ENCODE measurements at regions not wholly inside any gene's neighbourhood (a gene's known extent, or its start where the extent isn't known, plus 50 kb on each side); places are given as distances from the start of the nearest gene placed in this dataset.
A peak's percentile ranks its signal among the peaks of the same experiment; 100 is the strongest.

GRCh38 chr3:168884353-168884903, 779.1 kb downstream of the MECOM start:
- no peak for DNase-seq
- intact Hi-C loops (cut with micrococcal nuclease): no loop called here

DNA sequence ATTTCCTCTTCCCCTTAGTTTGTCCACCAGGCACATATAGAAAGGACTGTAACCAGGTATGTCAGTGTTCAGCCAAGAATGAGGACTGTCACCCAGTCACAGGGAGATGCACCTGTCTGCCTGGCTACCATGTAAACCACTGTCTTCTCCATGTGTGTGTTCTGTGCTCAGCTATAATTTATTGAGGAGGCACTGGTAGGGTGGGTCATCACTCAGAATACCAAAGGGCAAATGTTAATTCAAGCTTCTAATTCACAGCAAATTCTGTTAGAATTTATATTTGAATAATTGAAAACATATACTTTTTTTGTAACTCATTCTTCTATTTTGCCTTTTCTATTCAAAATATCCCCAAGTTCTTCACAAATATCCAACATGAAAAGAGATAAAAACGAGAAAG, 780.4 kb downstream of the MECOM start:
- no peaks in the 10 kb centered on the region for H3K36me3 ChIP-seq
- H3K4me3 ChIP-seq: no peak overlapping the region
- H3K9me3 ChIP-seq (replicated peaks): no peaks in the 10 kb centered on the region
- TF ChIP-seq, protein P1, sequence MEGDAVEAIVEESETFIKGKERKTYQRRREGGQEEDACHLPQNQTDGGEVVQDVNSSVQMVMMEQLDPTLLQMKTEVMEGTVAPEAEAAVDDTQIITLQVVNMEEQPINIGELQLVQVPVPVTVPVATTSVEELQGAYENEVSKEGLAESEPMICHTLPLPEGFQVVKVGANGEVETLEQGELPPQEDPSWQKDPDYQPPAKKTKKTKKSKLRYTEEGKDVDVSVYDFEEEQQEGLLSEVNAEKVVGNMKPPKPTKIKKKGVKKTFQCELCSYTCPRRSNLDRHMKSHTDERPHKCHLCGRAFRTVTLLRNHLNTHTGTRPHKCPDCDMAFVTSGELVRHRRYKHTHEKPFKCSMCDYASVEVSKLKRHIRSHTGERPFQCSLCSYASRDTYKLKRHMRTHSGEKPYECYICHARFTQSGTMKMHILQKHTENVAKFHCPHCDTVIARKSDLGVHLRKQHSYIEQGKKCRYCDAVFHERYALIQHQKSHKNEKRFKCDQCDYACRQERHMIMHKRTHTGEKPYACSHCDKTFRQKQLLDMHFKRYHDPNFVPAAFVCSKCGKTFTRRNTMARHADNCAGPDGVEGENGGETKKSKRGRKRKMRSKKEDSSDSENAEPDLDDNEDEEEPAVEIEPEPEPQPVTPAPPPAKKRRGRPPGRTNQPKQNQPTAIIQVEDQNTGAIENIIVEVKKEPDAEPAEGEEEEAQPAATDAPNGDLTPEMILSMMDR (IDR thresholded peaks at IDR 0.05; ENCODE audit: borderline replicate concordance): no peak
- intact Hi-C loops (cut with micrococcal nuclease): no loop called here
- H3K4me1 ChIP-seq: peaks cover 32% of the 10 kb centered on the region
- no peak for DNase-seq
- no peak overlapping the region for H3K27ac ChIP-seq (replicated peaks)
- no peaks in the 10 kb centered on the region for H3K27me3 ChIP-seq (ENCODE audit: low read depth)

More at GRCh38 chr3:168884353-168884903, 779.1 kb downstream of the MECOM start:
- TF ChIP-seq, protein P1 (IDR thresholded peaks at IDR 0.05; ENCODE audit: borderline replicate concordance): no peak
- Histone ChIP-seq H3K4me3 (no peak overlapping the region), H3K36me3 (no peaks in the 10 kb centered on the region), H3K4me1 (peaks cover 21% of the 10 kb centered on the region), H3K9me3 (replicated peaks) (no peaks in the 10 kb centered on the region), H3K27me3 (ENCODE audit: low read depth) (no peaks in the 10 kb centered on the region), H3K27ac (replicated peaks) (no peak overlapping the region)

DNA sequence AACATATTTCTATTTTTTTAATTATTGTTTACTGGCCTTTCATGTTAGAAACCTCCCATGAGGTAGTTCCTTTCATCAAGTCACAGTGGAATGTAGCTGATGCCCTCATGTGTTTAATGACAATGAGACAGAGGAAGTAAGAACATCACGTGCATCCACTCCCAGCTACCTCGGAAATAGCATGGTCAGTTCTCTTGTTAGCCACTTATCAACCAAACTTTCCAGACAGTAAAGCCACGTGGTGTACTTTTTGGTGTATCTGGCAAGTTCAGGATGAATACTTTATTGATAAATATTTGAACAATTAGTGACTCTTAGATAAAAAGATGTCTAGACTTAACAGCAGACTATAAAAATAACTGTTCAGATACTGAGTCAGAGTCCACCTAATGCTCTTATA, 781.7 kb downstream of the MECOM start:
- intact Hi-C loops (cut with micrococcal nuclease): no loop called here
- Histone ChIP-seq H3K4me3 (no peak overlapping the region), H3K27ac (replicated peaks) (peak overlapping the region; percentile 6), H3K36me3 (no peaks in the 10 kb centered on the region), H3K9me3 (replicated peaks) (no peaks in the 10 kb centered on the region), H3K4me1 (peaks cover 45% of the 10 kb centered on the region), H3K27me3 (ENCODE audit: low read depth) (no peaks in the 10 kb centered on the region)
- TF ChIP-seq, protein P1 (IDR thresholded peaks at IDR 0.05; ENCODE audit: borderline replicate concordance): no peak
- no peak for DNase-seq

DNA sequence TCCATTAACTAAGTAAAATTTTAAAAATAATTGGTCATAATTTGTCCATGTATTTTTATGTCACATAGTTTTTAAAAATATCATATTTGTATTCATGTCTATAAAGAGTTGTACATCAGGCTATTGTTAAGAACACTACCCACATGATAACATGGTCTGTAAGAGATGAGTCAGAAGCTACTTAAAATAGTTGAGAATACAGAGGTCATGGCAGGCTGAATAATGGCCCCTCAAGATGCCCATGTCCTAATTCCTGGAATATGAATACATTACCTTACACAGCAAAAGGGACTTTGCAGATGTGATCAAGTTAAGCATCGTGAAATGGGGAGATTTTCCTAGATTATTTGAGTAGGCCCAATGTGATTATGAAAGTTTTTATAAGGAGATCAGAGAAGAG, 782.9 kb upstream of the GOLIM4 start:
- Histone ChIP-seq H3K9me3 (replicated peaks) (no peaks in the 10 kb centered on the region), H3K36me3 (no peaks in the 10 kb centered on the region), H3K4me3 (no peak overlapping the region), H3K27me3 (ENCODE audit: low read depth) (no peaks in the 10 kb centered on the region), H3K4me1 (peaks cover 52% of the 10 kb centered on the region), H3K27ac (replicated peaks) (peak overlapping the region; percentile 68)
- TF ChIP-seq, protein P1 (IDR thresholded peaks at IDR 0.05; ENCODE audit: borderline replicate concordance): no peak
- DNase-seq: no peak
- intact Hi-C loops (cut with micrococcal nuclease): no loop called here

- Histone ChIP-seq H3K27ac (replicated peaks) (peak overlapping the region; percentile 68), H3K27me3 (ENCODE audit: low read depth) (no peaks in the 10 kb centered on the region), H3K4me1 (peaks cover 54% of the 10 kb centered on the region), H3K9me3 (replicated peaks) (no peaks in the 10 kb centered on the region), H3K36me3 (no peaks in the 10 kb centered on the region), H3K4me3 (no peak overlapping the region)
- intact Hi-C loops (cut with micrococcal nuclease): no loop called here
- no peak for DNase-seq
- TF ChIP-seq, protein P1 (IDR thresholded peaks at IDR 0.05; ENCODE audit: borderline replicate concordance): no peak
Observed at GRCh38 chr3:168877899-168878298, 782.2 kb upstream of the GOLIM4 start.
